Sigmoid colon (tissue), 4 donors: ENCODE measurements at regions not wholly inside any gene's neighbourhood (a gene's known extent, or its start where the extent isn't known, plus 50 kb on each side); places are given as distances from the start of the nearest gene placed in this dataset.

Source experiments
- EP300 ChIP-seq, 4 donors: sonication (generic); formaldehyde crosslinking; IDR thresholded peaks; one replicate each; pipeline ENCODE4 v1.6.1; 2017; ENCODE audit warnings: antibody characterized with exemption in 4 of 4
- POLR2A ChIP-seq, 2 donors: fragments of 450-650 bp; IDR thresholded peaks; one replicate each; pipeline ENCODE4 v1.6.1; 2016; ENCODE audit warnings: antibody characterized with exemption in 2 of 2, mild to moderate bottlenecking in 2 of 2, moderate library complexity in 2 of 2
- POLR2AphosphoS5 ChIP-seq, 4 donors: sonication (generic); formaldehyde crosslinking; IDR thresholded peaks; one replicate each; pipeline ENCODE4 v1.6.1; 2017; ENCODE audit warnings: antibody characterized with exemption in 4 of 4
- TF ChIP-seq, protein P1 (sequence below), 4 experiments: fragments of 450-650 bp in 3 of 4; fragments of 200-600 bp in 1 of 4; IDR thresholded peaks; one replicate each; pipeline ENCODE4 v1.5.1; 2016 to 2019; ENCODE audit warnings: antibody characterized with exemption in 4 of 4, mild to moderate bottlenecking in 3 of 4, moderate library complexity in 2 of 4

DNA sequence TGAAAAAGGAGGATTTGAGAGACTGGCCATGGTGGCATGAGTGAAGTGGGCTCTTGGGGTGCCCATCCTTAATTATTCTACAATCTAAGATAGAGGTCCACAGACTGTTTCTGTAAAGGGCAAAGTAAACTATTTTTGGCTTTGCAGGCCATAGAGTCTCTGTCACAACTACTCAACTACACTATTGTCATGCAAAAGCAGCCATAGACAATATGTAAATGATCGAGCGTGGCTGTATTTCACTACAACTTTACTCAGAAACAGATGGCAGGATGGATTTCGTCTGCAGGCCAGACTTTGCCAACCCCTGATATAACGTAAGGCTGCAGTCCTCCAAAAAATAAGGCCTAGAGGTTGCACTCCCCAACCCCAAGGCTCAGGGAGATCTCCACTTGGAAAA is 58.2 kb upstream of the NAA20 start:
- TF ChIP-seq, protein P1, sequence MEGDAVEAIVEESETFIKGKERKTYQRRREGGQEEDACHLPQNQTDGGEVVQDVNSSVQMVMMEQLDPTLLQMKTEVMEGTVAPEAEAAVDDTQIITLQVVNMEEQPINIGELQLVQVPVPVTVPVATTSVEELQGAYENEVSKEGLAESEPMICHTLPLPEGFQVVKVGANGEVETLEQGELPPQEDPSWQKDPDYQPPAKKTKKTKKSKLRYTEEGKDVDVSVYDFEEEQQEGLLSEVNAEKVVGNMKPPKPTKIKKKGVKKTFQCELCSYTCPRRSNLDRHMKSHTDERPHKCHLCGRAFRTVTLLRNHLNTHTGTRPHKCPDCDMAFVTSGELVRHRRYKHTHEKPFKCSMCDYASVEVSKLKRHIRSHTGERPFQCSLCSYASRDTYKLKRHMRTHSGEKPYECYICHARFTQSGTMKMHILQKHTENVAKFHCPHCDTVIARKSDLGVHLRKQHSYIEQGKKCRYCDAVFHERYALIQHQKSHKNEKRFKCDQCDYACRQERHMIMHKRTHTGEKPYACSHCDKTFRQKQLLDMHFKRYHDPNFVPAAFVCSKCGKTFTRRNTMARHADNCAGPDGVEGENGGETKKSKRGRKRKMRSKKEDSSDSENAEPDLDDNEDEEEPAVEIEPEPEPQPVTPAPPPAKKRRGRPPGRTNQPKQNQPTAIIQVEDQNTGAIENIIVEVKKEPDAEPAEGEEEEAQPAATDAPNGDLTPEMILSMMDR (IDR thresholded peaks at IDR 0.05), result no peak
- TF ChIP-seq POLR2A (IDR thresholded peaks at IDR 0.05), result no peak
- TF ChIP-seq POLR2AphosphoS5 (IDR thresholded peaks at IDR 0.05), result no peak
- no peak for TF ChIP-seq EP300 (IDR thresholded peaks at IDR 0.05)
